HG03565 (cell line): ENCODE measurements at regions not wholly inside any gene's neighbourhood (a gene's known extent, or its start where the extent isn't known, plus 50 kb on each side); places are given as distances from the start of the nearest gene placed in this dataset.

Experiments used
- ATAC-seq: cut with Tn5 transposase; IDR thresholded peaks from one replicate; pipeline ENCODE4 v1.9.1; 2021; ENCODE audit warnings: mild to moderate bottlenecking, moderate library complexity; ENCODE audit not compliant: unreplicated experiment

- no peak for ATAC-seq
These were observed 151.6 kb upstream of the TAPT1 start for GRCh38 chr4:16377887-16378286.

GRCh38 chr4:16365036-16365569 is 138.8 kb upstream of the TAPT1 start:
- no peak for ATAC-seq

- no peak for ATAC-seq
These were observed 134.5 kb upstream of the TAPT1 start for GRCh38 chr4:16360694-16361262.

- ATAC-seq: no peak
These were observed 126.9 kb upstream of the TAPT1 start for GRCh38 chr4:16353165-16353564.

GRCh38 chr4:16351161-16351560 is 124.9 kb upstream of the TAPT1 start:
- ATAC-seq: no peak

GRCh38 chr4:16344853-16345252 is 118.6 kb upstream of the TAPT1 start:
- ATAC-seq: no peak

GRCh38 chr4:16337936-16338335 is 111.7 kb upstream of the TAPT1 start:
- no peak for ATAC-seq

GRCh38 chr4:16334601-16335000 is 108.3 kb upstream of the TAPT1 start:
- ATAC-seq: no peak

- ATAC-seq: no peak
These were observed 103.5 kb upstream of the TAPT1 start for GRCh38 chr4:16329797-16330134.

GRCh38 chr4:16329125-16329796 is 103.0 kb upstream of the TAPT1 start:
- ATAC-seq: no peak

- no peak for ATAC-seq
These were observed 95.9 kb upstream of the TAPT1 start for GRCh38 chr4:16322183-16322582.

GRCh38 chr4:16315456-16315855 is 89.2 kb upstream of the TAPT1 start:
- no peak for ATAC-seq

GRCh38 chr4:16310606-16311005 is 84.3 kb upstream of the TAPT1 start:
- no peak for ATAC-seq

- no peak for ATAC-seq
These were observed 76.4 kb upstream of the TAPT1 start for GRCh38 chr4:16302648-16303047.

- ATAC-seq: no peak
These were observed 70.7 kb upstream of the TAPT1 start for GRCh38 chr4:16297003-16297402.

- ATAC-seq: no peak
These were observed 68.2 kb upstream of the TAPT1 start for GRCh38 chr4:16294455-16294854.

GRCh38 chr4:16293210-16293838 is 67.1 kb upstream of the TAPT1 start:
- no peak for ATAC-seq

- no peak for ATAC-seq
These were observed 66.3 kb upstream of the TAPT1 start for GRCh38 chr4:16292585-16292984.

GRCh38 chr4:16290681-16291420 is 64.6 kb upstream of the TAPT1 start:
- ATAC-seq: no peak

GRCh38 chr4:16289897-16290554 is 63.8 kb upstream of the TAPT1 start:
- ATAC-seq: no peak

GRCh38 chr4:16284050-16284449 is 57.8 kb upstream of the TAPT1 start:
- no peak for ATAC-seq
